Fibroblast of skin of right biceps (primary cell): ENCODE measurements at regions not wholly inside any gene's neighbourhood (a gene's known extent, or its start where the extent isn't known, plus 50 kb on each side); places are given as distances from the start of the nearest gene placed in this dataset.

ENCODE experiments used
- DNase-seq: peaks from one replicate; pipeline ENCODE4 v3.0.0-alpha.2; 2013

- DNase-seq, result no peak
These were observed 440.2 kb downstream of the GLRX3 start for GRCh38 chr10:130576427-130576826.

GRCh38 chr10:130577039-130577438 lies 440.8 kb downstream of the GLRX3 start:
- DNase-seq, result no peak

GRCh38 chr10:130578532-130579289 lies 442.5 kb downstream of the GLRX3 start:
- DNase-seq, result no peak

- no peak for DNase-seq
These were observed 443.7 kb downstream of the GLRX3 start for GRCh38 chr10:130579913-130580312.

- DNase-seq, result no peak
These were observed 444.8 kb downstream of the GLRX3 start for GRCh38 chr10:130580975-130581374.

- no peak for DNase-seq
These were observed 451.5 kb downstream of the GLRX3 start for GRCh38 chr10:130587718-130588117.

GRCh38 chr10:130606001-130606405 lies 469.8 kb downstream of the GLRX3 start:
- DNase-seq, result no peak

- no peak for DNase-seq
These were observed 471.2 kb downstream of the GLRX3 start for GRCh38 chr10:130607366-130607765.

- no peak for DNase-seq
These were observed 475.0 kb downstream of the GLRX3 start for GRCh38 chr10:130611239-130611638.

- no peak for DNase-seq
These were observed 479.3 kb downstream of the GLRX3 start for GRCh38 chr10:130615457-130615856.

- DNase-seq, result no peak
These were observed 481.8 kb downstream of the GLRX3 start for GRCh38 chr10:130617985-130618384.

- no peak for DNase-seq
These were observed 482.5 kb downstream of the GLRX3 start for GRCh38 chr10:130618647-130619046.

GRCh38 chr10:130621231-130621775 lies 485.1 kb downstream of the GLRX3 start:
- DNase-seq, result no peak

GRCh38 chr10:130623680-130624267 lies 487.6 kb downstream of the GLRX3 start:
- no peak for DNase-seq

GRCh38 chr10:130627346-130628045 lies 491.3 kb downstream of the GLRX3 start:
- DNase-seq, result no peak

GRCh38 chr10:130630135-130630534 lies 493.9 kb downstream of the GLRX3 start:
- DNase-seq, result no peak

GRCh38 chr10:130631142-130632096 lies 495.2 kb downstream of the GLRX3 start:
- DNase-seq, result no peak

GRCh38 chr10:130634816-130635215 lies 498.6 kb downstream of the GLRX3 start:
- no peak for DNase-seq

GRCh38 chr10:130635528-130635927 lies 499.3 kb downstream of the GLRX3 start:
- DNase-seq, result no peak

GRCh38 chr10:130636313-130636930 lies 500.2 kb downstream of the GLRX3 start:
- DNase-seq, result no peak

- no peak for DNase-seq
These were observed 501.0 kb downstream of the GLRX3 start for GRCh38 chr10:130637089-130637676.

- DNase-seq, result no peak
These were observed 502.8 kb downstream of the GLRX3 start for GRCh38 chr10:130638991-130639390.
